Stimulated activated CD4-positive, alpha-beta T cell treated with anti-CD3 and anti-CD28 coated beads, Interleukin-4, amount 100 ng/mL, for 1 hour (primary cell): ENCODE measurements at regions not wholly inside any gene's neighbourhood (a gene's known extent, or its start where the extent isn't known, plus 50 kb on each side); places are given as distances from the start of the nearest gene placed in this dataset.
A peak's percentile ranks its signal among the peaks of the same experiment; 100 is the strongest.
"Not testable (repeated sequence)": the region's sequence is repeated elsewhere in the genome, so short reads cannot be mapped to it uniquely, and the experiment has no call there.

ENCODE experiments used
- DNase-seq: peaks from one replicate; pipeline ENCODE4 v3.0.0-alpha.2; 2020

- DNase-seq = no peak
Observed at GRCh38 chr4:189656641-189657040, 284.0 kb upstream of the FRG1 start.

GRCh38 chr4:189658259-189658658, 282.4 kb upstream of the FRG1 start:
- DNase-seq = not testable (repeated sequence)

- not testable (repeated sequence) for DNase-seq
Observed at GRCh38 chr4:189658831-189659230, 281.8 kb upstream of the FRG1 start.

GRCh38 chr4:189659287-189659686, 281.4 kb upstream of the FRG1 start:
- DNase-seq = no peak

GRCh38 chr4:189660722-189661360, 279.8 kb upstream of the FRG1 start:
- DNase-seq = no peak

GRCh38 chr4:189664693-189665250, 275.9 kb upstream of the FRG1 start:
- DNase-seq = no peak

- DNase-seq = not testable (repeated sequence)
Observed at GRCh38 chr4:189665712-189666305, 274.9 kb upstream of the FRG1 start.

- not testable (repeated sequence) for DNase-seq
Observed at GRCh38 chr4:189667386-189667785, 273.3 kb upstream of the FRG1 start.

GRCh38 chr4:189697675-189698245, 242.9 kb upstream of the FRG1 start:
- DNase-seq = not testable (repeated sequence)

- not testable (repeated sequence) for DNase-seq
Observed at GRCh38 chr4:189703000-189703399, 237.7 kb upstream of the FRG1 start.

GRCh38 chr4:189706821-189707220, 233.9 kb upstream of the FRG1 start:
- not testable (repeated sequence) for DNase-seq

GRCh38 chr4:189707227-189707626, 233.4 kb upstream of the FRG1 start:
- not testable (repeated sequence) for DNase-seq

- DNase-seq = not testable (repeated sequence)
Observed at GRCh38 chr4:189711956-189712355, 228.7 kb upstream of the FRG1 start.

- not testable (repeated sequence) for DNase-seq
Observed at GRCh38 chr4:189721016-189721993, 219.4 kb upstream of the FRG1 start.

- DNase-seq = peak; percentile 5
Observed at GRCh38 chr4:189722324-189723003, 218.2 kb upstream of the FRG1 start.

- DNase-seq = not testable (repeated sequence)
Observed at GRCh38 chr4:189727982-189728638, 212.6 kb upstream of the FRG1 start.

- not testable (repeated sequence) for DNase-seq
Observed at GRCh38 chr4:189731989-189732388, 208.7 kb upstream of the FRG1 start.

- not testable (repeated sequence) for DNase-seq
Observed at GRCh38 chr4:189733507-189733906, 207.2 kb upstream of the FRG1 start.

- not testable (repeated sequence) for DNase-seq
Observed at GRCh38 chr4:189734648-189735267, 205.9 kb upstream of the FRG1 start.

GRCh38 chr4:189736656-189737055, 204.0 kb upstream of the FRG1 start:
- DNase-seq = not testable (repeated sequence)

- DNase-seq = not testable (repeated sequence)
Observed at GRCh38 chr4:189740118-189740517, 200.6 kb upstream of the FRG1 start.
